Upper lobe of right lung (tissue), 1 donor: ENCODE measurements at regions not wholly inside any gene's neighbourhood (a gene's known extent, or its start where the extent isn't known, plus 50 kb on each side); places are given as distances from the start of the nearest gene placed in this dataset.

Source experiments
- ATAC-seq: fragments of 200-7000 bp; cut with Tn5 transposase; one replicate; pipeline ENCODE4 v1.9.1; 2020; ENCODE audit warnings: mild to moderate bottlenecking, moderate library complexity
- DNase-seq: peaks from one replicate; pipeline ENCODE4 v3.0.0-alpha.2; 2020
- H3K27ac ChIP-seq: fragments of 200-600 bp; one replicate; pipeline ENCODE4 v1.8.0; 2022
- H3K27me3 ChIP-seq: fragments of 200-600 bp; one replicate; pipeline ENCODE4 v1.8.0; 2022; ENCODE audit warnings: mild to moderate bottlenecking
- H3K36me3 ChIP-seq: fragments of 200-600 bp; one replicate; pipeline ENCODE4 v1.8.0; 2022
- H3K4me1 ChIP-seq: fragments of 200-600 bp; one replicate; pipeline ENCODE4 v1.8.0; 2022
- H3K4me3 ChIP-seq: fragments of 200-600 bp; one replicate; pipeline ENCODE4 v1.8.0; 2022; ENCODE audit warnings: mild to moderate bottlenecking
- H3K9me3 ChIP-seq: fragments of 200-600 bp; one replicate; pipeline ENCODE4 v1.8.0; 2022
- intact Hi-C: fragments of 100-400 bp; cut with DNase I; formaldehyde crosslinking; loops from one replicate; pipeline ENCODE4 v1.11.0; 2022
- TF ChIP-seq, protein P1 (sequence below): fragments of 200-600 bp; IDR thresholded peaks from one replicate; pipeline ENCODE4 v1.8.0; 2022; ENCODE audit warnings: antibody characterized with exemption
- donor health status: DM: no; HTN: yes; CAD: no; lungs with severe emphysema.

DNA sequence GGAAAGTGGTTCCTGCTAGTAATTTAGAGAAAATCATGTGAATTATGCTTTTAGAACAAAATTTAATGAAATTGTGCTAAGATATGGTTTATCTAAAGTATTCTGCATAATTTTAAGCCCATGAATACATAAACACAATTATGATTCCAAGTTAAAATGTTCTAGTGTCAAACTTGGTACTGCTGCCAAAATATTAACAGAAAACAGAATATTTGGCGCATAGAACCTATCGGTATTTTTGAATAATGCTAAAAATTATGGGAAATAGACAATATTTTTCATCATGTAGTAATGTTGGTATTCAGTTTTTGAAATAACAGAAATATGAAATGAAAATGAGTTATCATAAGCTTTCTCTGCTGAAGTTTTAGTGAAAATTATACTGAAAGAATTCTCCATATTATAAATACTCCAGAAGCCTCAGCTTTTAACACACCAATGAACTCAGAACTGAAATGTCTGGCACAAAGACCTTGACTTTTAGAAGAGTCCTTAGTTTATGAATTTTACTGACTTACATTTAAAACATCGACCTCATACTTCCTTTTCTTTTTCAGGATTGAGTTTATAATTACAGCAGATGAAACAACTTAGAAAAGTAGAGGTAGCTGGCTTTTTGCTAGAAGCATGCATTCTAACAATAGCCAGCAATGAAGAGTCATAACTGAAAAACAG, 1192.3 kb upstream of the GJE1 start:
- ATAC-seq = no peak
- no peak overlapping the region for H3K4me3 ChIP-seq
- no peaks in the 10 kb centered on the region for H3K9me3 ChIP-seq
- TF ChIP-seq, protein P1, sequence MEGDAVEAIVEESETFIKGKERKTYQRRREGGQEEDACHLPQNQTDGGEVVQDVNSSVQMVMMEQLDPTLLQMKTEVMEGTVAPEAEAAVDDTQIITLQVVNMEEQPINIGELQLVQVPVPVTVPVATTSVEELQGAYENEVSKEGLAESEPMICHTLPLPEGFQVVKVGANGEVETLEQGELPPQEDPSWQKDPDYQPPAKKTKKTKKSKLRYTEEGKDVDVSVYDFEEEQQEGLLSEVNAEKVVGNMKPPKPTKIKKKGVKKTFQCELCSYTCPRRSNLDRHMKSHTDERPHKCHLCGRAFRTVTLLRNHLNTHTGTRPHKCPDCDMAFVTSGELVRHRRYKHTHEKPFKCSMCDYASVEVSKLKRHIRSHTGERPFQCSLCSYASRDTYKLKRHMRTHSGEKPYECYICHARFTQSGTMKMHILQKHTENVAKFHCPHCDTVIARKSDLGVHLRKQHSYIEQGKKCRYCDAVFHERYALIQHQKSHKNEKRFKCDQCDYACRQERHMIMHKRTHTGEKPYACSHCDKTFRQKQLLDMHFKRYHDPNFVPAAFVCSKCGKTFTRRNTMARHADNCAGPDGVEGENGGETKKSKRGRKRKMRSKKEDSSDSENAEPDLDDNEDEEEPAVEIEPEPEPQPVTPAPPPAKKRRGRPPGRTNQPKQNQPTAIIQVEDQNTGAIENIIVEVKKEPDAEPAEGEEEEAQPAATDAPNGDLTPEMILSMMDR = no peak
- intact Hi-C loops = no loop called here
- DNase-seq = no peak
- no peaks in the 10 kb centered on the region for H3K27me3 ChIP-seq
- H3K36me3 ChIP-seq = no peaks in the 10 kb centered on the region
- no peaks in the 10 kb centered on the region for H3K4me1 ChIP-seq
- no peak overlapping the region for H3K27ac ChIP-seq

DNA sequence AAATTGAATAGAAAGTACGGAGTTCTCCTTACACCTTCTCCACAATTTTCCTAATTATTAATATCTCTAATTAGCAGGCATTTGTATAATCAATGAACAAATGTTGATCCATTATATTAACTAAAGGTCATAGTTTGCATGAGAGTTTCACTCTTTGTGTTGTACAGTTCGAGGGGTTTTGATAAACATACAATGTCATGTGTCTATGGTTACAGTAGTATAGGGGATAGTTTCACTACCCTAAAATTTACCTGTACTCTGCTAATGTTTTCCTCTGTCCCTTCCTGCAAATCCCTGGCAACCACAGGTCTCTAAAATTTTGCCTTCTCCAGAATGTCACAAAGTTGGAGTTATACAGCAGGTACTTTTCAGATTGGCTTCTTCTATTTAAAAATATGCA, 1199.8 kb upstream of the GJE1 start:
- no peaks in the 10 kb centered on the region for H3K36me3 ChIP-seq
- intact Hi-C loops = no loop called here
- no peak overlapping the region for H3K27ac ChIP-seq
- no peaks in the 10 kb centered on the region for H3K27me3 ChIP-seq
- no peak for ATAC-seq
- H3K4me1 ChIP-seq = no peaks in the 10 kb centered on the region
- TF ChIP-seq, protein P1 = no peak
- H3K4me3 ChIP-seq = no peak overlapping the region
- DNase-seq = no peak
- H3K9me3 ChIP-seq = no peaks in the 10 kb centered on the region

DNA sequence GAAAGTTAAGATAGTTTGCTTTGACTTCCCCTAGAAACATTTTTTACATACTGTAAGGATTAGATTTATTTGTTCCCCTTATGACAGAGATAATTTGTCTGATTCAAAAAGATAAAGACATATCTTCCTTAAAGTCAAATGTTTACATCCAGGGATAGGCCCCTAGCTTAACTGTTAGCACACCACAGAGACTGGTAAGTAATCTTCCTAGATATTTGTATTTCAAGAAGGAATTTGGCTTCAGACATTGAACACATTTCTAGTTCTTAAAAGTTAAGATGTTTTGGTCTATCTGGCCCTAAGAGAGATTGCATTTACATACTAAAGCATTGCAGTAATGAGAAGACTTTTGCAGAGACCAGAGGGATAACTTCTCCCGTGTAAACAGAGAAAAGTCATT, 1201.1 kb upstream of the GJE1 start:
- Histone ChIP-seq H3K4me1 (no peaks in the 10 kb centered on the region), H3K4me3 (no peak overlapping the region), H3K27ac (no peak overlapping the region), H3K9me3 (no peaks in the 10 kb centered on the region), H3K36me3 (no peaks in the 10 kb centered on the region), H3K27me3 (no peaks in the 10 kb centered on the region)
- DNase-seq = no peak
- intact Hi-C loops = no loop called here
- TF ChIP-seq, protein P1 = no peak
- no peak for ATAC-seq

DNA sequence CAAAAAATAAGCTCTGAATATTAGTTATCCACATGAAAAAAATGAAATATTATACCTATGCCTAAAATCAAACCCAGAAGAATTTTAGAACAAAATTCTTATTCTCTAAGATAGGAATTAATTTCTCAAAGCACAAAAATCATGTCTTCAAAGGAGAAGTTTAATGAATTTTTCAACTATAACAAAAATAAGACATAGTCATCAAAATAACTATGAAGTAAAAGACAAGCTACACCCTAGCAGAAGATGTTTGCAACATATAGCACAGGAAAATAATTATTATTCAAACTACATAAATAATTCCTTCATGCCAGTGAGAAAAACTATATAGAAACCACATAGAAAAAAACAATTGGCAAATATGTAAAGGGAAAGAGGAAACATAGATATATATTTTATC, 1203.6 kb upstream of the GJE1 start:
- intact Hi-C loops = no loop called here
- Histone ChIP-seq H3K4me1 (no peaks in the 10 kb centered on the region), H3K27ac (no peak overlapping the region), H3K27me3 (no peaks in the 10 kb centered on the region), H3K9me3 (no peaks in the 10 kb centered on the region), H3K36me3 (no peaks in the 10 kb centered on the region), H3K4me3 (no peak overlapping the region)
- DNase-seq (no peak), ATAC-seq (no peak)
- TF ChIP-seq, protein P1 = no peak

DNA sequence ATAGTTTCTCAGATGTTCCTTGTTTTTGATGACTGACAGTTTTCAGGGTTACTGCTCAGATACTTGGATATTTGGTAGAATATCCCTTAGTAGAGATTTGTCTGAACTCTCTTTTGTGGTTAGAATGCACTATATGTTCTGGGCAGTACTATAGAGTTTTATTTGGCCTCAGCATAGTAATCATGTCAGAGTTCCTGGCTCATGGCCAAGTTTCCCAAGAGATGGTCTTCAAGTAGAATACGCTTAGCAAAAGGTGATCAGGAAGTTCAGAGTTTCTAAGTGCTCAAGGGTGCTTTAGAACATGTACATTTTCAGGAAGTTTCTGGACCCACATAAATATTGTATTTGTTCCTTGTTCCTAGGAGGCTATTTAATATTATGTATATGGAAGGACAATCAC, 1209.7 kb upstream of the GJE1 start:
- intact Hi-C loops = no loop called here
- Histone ChIP-seq H3K4me1 (no peaks in the 10 kb centered on the region), H3K9me3 (no peaks in the 10 kb centered on the region), H3K4me3 (no peak overlapping the region), H3K27me3 (no peaks in the 10 kb centered on the region), H3K36me3 (no peaks in the 10 kb centered on the region), H3K27ac (no peak overlapping the region)
- TF ChIP-seq, protein P1 = no peak
- no peak for DNase-seq
- no peak for ATAC-seq
